Erythroblast (primary cell): ENCODE measurements at regions not wholly inside any gene's neighbourhood (a gene's known extent, or its start where the extent isn't known, plus 50 kb on each side); places are given as distances from the start of the nearest gene placed in this dataset.
A peak's percentile ranks its signal among the peaks of the same experiment; 100 is the strongest.
"Not testable (repeated sequence)": the region's sequence is repeated elsewhere in the genome, so short reads cannot be mapped to it uniquely, and the experiment has no call there.

ENCODE experiments used
- DNase-seq, 2 experiments: peaks; one replicate each; lab custom pipeline; 2025; lab: John Stamatoyannopoulos, UW
- GATA1 ChIP-seq: IDR thresholded peaks from 2 replicates; pipeline ENCODE4 v1.6.1; 2011; ENCODE audit warnings: low read depth, mild to moderate bottlenecking, control low read depth, low read length, moderate library complexity
- POLR2A ChIP-seq: IDR thresholded peaks from 2 replicates; pipeline ENCODE4 v1.6.1; 2011; ENCODE audit warnings: mild to moderate bottlenecking, low read length

DNA sequence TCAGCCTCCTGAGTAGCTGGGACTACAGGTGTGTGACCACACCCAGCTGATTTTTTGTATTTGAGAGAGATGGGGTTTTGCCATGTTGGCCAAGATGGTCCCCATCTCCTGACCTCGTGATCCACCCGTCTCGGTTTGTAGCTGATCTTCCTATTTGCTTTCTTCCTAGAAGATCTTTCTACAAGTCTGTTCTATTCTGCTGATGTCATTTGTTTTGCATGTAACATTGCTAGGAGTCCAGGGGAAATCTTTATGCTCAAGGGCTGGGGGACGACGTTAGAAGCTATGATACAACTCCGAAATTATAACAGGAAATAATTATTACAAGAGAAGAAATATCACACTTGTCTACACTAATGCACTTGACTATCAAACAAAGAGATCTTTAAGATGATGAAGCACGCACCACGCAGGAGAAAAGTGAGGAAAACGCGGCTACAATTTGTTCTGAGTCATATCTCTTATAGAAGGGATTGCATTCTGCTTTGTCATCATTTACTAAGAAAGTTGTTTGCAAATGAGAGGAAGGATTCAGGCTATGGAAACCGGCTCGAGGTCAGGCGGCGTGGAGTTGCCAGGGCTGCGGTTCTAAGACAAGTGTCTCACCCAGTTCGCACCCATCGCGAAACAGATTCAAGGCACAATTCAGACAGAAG lies 103.0 kb upstream of the CARD11 start:
- TF ChIP-seq POLR2A, result no peak
- TF ChIP-seq GATA1, result no peak
- peak in 1 of 2 experiments; percentile 15 for DNase-seq

DNA sequence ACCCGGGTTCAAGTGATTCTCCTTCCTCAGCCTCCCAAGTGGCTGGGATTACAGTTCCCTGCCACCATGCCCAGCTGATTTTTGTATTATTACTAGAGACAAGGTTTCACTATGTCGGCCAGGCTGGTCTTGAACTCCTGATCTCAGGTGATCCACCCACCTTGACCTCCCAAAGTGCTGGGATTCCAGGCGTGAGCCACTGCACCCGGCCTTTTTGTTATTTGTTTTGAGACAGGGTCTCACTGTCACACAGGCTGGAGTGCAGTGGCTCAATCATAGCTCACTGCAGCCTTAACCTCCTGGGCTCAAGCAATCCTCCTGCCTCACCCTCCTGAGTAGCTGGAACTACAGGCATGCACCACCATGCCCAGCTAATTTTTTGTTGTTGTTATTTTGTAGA lies 104.8 kb upstream of the CARD11 start:
- DNase-seq, result not testable (repeated sequence)

DNA sequence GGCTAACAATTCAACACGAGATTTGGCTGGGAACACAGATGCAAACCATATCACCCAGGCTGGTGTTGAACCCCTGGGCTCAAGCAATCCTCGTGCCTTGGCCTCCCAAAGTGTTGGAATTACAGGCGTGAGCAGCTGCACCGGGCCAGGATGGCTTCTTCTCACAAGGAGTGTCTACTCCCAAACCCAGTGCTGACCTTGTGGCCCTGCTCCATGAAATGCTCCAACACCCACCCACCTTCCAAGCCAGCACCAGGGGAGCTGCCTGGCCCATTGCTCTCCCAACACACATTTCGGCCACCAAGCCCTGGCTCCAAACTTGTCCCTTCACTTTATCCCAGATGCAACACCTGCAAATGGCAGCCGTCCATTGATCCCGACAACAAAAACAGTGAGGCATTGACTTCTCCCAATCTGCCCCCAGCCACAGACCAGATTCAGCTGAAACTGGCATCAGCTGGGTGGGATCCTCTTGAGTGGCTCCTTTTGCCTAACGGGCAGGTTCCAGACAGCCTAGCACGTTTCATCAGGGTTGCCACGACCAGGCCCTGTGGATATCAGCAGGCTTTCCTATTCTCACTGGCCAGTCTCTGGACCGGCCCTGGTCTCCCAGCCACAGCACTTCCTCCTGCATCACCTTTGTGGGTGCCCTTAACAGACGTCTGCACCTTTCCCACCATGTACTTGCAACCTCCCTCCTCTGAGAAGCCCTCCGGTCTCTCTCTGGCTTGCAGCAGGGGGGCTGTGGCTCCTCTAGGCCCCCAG lies 105.7 kb upstream of the CARD11 start:
- DNase-seq, result no peak
- TF ChIP-seq GATA1, result no peak
- no peak for TF ChIP-seq POLR2A

DNA sequence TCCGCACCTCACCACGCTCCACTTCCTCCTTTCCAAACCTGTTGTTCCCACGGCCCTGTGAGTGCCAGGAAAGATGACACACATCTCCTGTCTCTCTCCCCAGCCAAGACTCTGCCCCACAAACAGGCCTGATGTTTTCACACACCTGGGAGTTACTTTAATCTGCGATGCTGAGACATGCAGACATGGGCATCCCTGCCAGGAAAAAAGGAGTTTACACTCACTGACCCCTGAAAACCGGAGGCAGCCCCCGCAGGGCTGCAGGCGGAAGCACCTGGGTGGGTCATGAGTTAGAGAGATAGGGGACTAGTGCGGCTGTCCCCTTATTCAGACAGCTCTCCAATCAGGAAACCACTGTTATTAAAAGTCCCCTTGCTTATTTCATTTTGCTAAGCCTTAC lies 106.4 kb upstream of the CARD11 start:
- no peak for DNase-seq
- no peak for TF ChIP-seq POLR2A
- TF ChIP-seq GATA1, result no peak

DNA sequence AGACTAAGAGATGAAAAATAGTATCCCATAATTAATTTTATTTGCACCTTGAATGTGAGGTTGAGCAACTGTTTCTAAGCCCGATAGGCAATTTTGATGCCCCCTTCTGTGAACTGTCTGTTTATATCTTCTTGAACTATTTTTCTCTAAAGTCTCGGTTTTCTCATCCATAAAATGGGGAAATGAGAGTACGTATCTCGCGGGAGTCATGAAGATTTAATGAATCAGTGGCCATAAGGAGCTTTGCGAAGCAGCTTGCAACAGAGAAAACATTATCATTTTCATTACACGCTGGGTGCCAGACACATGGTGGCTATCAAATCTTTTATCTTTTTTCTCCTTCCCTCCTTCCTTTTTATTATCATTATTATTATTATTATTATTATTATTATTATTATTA lies 108.1 kb upstream of the CARD11 start:
- DNase-seq, result no peak
- TF ChIP-seq POLR2A (no peak), GATA1 (no peak)

DNA sequence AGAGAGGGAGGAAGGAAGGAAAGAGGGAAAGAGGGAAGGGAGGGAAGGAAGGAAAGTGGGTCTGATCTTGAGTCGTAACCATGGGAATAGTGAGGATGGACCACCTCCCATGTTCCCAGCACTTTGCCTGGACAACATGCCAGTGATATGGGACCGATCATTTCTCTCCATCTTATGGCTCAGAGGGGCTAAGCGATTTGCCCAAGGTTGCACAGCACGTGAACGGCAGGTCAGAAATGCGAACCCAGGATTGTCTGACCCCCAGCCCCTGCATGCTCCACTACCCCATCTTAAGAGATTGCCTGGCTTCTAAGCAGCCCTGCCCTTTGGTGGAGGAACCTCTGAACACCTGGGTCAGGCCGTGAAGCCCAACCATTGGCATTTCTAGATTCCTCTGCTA lies 109.0 kb upstream of the CARD11 start:
- TF ChIP-seq POLR2A (no peak), GATA1 (no peak)
- DNase-seq, result no peak

DNA sequence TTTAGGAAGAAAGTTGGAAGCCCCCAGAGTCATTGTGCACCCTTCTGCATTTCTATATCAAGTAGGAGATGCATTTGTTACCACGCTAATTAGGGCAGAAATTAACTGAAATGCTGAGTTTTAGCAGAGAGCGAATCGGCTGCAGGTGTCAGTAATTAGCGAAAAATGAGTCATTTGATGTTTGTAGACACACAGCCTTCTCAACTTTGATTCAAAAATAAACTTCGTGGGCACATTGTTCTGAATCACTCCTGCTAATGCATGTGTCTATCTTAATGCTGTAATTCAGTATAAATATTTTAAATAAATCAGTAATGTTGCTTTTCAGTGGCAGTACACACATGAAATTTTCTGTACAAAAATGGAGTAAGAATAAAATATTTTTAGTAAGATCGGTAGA lies 109.5 kb upstream of the CARD11 start:
- TF ChIP-seq GATA1, result no peak
- no peak for TF ChIP-seq POLR2A
- no peak for DNase-seq

DNA sequence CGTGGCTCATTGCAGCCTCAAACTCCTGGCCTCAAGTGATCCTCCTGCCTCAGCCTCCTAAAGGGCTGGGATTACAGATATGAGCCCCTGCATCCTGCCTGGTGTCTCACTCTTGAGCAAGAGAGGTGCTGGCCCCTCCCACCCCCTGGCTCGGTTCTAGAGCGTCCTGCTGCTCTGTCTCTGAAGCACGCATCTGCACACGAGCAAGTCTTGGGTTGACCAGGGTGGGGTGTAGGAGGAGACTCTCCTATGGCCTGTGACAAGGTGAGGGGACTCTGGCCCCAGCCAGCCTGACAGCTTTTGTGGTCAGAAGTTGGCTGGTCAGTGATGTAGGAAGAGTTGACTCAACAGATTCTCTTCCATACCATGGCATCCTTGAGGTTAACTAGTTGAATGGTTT lies 110.7 kb upstream of the CARD11 start:
- DNase-seq, result no peak
- no peak for TF ChIP-seq POLR2A
- no peak for TF ChIP-seq GATA1

DNA sequence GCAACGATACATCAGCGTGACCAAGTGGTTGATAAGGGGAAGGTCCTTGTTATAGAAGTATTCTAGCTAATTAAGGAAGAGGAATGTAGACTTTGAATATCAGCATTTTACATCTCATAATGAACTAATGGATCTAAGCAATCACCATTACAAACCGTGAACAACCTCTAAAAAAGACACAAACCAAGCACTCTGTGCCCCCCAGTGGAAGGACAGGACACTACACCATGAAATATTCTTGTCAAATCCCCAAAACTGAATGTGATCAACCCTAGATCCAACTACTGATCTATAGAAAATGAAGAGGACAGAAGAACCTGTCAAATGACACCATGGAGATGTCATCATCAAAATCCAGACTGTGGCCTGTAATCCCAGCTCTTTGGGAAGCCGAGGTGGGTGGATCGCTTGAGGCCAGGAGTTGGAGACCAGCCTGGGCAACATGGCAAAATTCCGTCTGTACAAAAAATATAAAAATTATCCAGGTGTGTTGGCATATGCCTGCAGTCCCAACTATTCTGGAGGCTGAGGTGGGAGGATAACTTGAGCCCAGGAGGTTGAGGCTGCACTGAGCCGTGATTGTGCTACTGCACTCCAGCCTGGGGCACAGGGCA lies 111.3 kb upstream of the CARD11 start:
- TF ChIP-seq POLR2A (no peak), GATA1 (no peak)
- peak; percentile 28 to 62 for DNase-seq

DNA sequence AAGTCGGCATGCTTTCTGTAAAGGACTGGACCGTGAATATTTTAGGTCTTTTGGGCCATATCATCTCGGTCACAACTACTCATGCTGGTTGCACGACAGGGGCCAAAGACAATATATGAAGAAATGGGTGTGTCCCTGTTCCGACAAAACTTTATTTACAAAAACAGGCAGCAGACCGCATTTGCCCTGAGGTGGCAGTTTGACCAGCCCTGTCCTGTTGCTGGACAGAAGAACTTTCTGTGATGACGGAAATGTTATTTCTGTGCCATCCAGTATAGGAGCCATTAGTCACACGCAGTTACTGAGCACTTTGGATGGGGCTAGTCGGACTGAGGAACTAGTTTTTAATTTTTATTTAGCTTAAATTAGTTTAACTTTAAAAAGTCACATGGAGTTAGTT lies 112.8 kb upstream of the CARD11 start:
- no peak for TF ChIP-seq GATA1
- no peak for TF ChIP-seq POLR2A
- DNase-seq, result no peak

DNA sequence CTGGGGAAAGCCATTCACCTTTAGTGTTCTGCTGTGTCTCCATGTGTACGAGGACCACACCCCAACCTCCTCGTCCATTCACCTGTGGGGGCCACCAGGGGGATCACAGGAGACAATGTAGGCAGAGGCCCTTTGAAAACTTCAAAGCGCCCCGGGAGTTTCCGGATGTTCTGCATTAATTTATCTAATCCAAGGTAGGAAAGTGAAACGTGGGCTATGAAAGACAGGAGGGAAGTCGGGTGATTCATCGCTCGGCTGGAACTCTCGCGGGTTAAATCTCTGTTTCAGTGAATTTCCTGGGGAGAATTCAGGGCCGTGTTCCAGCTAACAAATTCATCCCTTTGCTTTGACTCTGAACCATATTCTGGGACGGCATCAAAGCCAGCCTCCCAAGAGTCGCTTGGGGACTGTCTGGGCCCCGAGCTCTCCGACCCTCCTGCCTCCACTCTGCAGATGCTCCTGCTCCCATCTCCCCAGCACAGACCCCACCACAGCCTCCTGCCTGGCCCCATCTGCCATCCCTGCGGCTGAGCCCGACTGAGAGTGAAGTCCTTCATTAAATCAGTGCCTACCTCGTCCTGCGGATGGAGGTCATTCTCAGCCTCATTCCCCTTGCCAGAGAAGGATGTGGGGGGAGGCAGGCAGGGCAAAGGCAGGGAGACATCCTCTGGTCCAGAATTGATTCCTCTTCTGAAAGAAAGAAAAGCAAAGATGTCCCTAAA lies 114.1 kb upstream of the CARD11 start:
- no peak for TF ChIP-seq GATA1
- no peak for TF ChIP-seq POLR2A
- DNase-seq, result no peak

DNA sequence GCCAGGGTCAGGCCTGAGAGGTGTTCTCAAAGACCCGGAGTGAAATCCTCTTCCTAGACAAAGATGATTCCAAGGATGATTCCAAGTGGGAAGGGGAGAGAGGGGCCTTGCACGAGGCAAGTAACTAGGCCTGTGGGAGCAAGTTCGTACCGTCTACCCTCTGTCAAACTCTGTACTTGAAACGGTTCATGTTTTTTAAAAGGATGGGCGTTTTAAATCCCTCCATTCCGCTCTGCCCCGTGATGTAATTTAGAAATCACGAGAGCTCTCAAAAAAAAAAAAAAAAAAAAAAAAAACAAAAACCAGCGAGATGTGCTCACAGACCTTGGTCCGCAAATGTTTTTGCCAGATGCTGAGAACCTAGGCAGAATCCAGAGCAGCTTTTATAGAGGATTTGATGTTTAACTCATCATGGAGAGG lies 114.7 kb upstream of the CARD11 start:
- DNase-seq, result no peak
- TF ChIP-seq POLR2A (no peak), GATA1 (no peak)

DNA sequence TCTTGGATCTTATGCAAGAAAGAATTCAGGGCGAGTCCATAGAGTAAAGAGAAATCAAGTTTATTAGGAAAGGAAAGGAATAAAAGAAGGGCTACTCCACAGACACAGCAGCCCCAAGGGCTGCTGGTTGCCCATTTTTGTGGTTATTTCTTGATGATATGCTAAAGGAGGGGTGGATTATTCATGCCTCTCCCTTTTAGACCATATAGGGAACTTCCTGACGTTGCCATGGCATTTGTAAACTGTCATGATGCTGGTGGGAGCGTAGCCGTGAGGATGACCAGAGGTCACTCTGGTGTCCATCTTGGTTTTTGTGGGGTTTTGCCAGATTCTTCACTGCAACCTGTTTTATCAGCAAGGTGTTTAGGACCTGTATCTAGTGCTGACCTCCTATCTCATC lies 115.4 kb upstream of the CARD11 start:
- DNase-seq, result no peak

DNA sequence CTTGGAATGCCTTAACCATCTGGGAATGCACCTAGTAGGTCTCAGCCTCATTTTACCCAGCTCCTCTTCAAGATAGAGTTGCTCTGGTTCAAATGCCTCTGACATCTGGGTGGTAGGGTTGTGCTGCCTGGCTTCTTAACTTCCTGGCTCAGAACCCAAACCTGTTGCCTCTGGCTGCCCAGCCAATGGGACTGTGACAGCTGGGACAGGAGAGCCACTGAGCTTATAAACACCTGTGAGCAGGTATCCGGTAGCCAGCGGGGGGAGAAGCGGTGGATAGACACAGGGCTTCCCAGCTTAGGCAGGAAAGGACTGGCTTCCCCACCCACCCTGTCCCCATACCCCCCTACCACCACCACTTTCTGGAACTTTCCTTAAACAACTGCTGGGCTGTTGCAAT lies 115.8 kb upstream of the CARD11 start:
- no peak for DNase-seq

More for the DNA sequence above, 115.4 kb upstream of the CARD11 start:
- no peak for TF ChIP-seq POLR2A
- TF ChIP-seq GATA1, result no peak

DNA sequence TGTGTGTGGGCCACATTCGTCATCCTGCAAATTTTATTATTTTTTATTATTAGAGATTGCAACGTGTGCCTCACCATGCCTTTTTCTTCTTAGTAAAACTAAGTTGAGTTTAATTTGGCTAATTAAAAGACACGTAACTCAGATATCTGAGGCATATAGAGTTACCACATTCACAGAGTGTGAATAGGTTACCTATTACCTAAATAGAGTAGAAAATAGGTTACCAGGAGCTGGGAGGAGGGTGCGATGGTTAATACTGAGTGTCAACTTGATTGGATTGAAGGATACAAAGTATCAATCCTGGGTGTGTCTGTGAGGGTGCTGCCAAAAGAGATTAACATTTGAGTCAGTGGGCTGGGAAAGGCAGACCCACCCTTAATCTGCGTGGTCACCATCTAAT lies 116.3 kb upstream of the CARD11 start:
- not testable (repeated sequence) for DNase-seq

More for the DNA sequence above, 115.8 kb upstream of the CARD11 start:
- no peak for TF ChIP-seq GATA1
- no peak for TF ChIP-seq POLR2A
